SK-N-SH (cell line): ENCODE measurements at regions not wholly inside any gene's neighbourhood (a gene's known extent, or its start where the extent isn't known, plus 50 kb on each side); places are given as distances from the start of the nearest gene placed in this dataset.
"Not testable (repeated sequence)": the region's sequence is repeated elsewhere in the genome, so short reads cannot be mapped to it uniquely, and the experiment has no call there.

Experiments
- CTCF ChIA-PET: fragments of 300-600, 350-600 bp; formaldehyde crosslinking; extraction: SDS; loops from one replicate; lab custom pipeline; 2021; lab: Yijun Ruan, JAX
- POLR2A ChIA-PET: fragments of 350-600 bp; sonication (Branson Sonifier 250); formaldehyde crosslinking; extraction: SDS; loops from one replicate; lab custom pipeline; 2020; ENCODE audit warnings: antibody characterized with exemption, inconsistent platforms; lab: Yijun Ruan, JAX
- DNase-seq: peaks from one replicate; pipeline ENCODE4 v3.0.0; 2012
- H2AFZ ChIP-seq: fragments of 200-600 bp; sonication (generic); 2 replicates; pipeline ENCODE4 v1.8.1; 2016; ENCODE audit warnings: antibody characterized with exemption, mild to moderate bottlenecking, low read depth
- H3F3A ChIP-seq: fragments of 200-600 bp; sonication (generic); replicated peaks from 2 replicates; pipeline ENCODE3; 2016; ENCODE audit warnings: antibody characterized with exemption, mild to moderate bottlenecking; ENCODE audit not compliant: insufficient read depth
- H3K27ac ChIP-seq, 2 experiments: fragments of 200-500 bp in 1 of 2; fragments of 200-600 bp in 1 of 2; sonication (Bioruptor generic) in 1 of 2; sonication (generic), shearing (Covaris generic) in 1 of 2; 2 replicates each; pipeline versions ENCODE4 v1.5.1 to v1.6.1; 2014 to 2016; ENCODE audit warnings: low read depth in 2 of 2, inconsistent platforms in 1 of 2, low read length in 1 of 2, mild to moderate bottlenecking in 1 of 2, mixed read lengths in 1 of 2
- H3K27me3 ChIP-seq: fragments of 200-600 bp; sonication (generic), shearing (Covaris generic); 2 replicates; pipeline ENCODE4 v1.6.1; 2016; ENCODE audit warnings: mixed run types; ENCODE audit not compliant: insufficient read depth
- H3K36me3 ChIP-seq, 2 experiments: fragments of 200-500 bp in 1 of 2; fragments of 200-600 bp in 1 of 2; sonication (Bioruptor generic) in 1 of 2; sonication (generic) in 1 of 2; replicated peaks in 1 of 2; 2 replicates each; pipeline versions ENCODE3 to v1.5.1; 2014 to 2016; ENCODE audit warnings: low read length in 1 of 2, mild to moderate bottlenecking in 1 of 2; ENCODE audit not compliant: insufficient read depth in 2 of 2, control insufficient read depth in 1 of 2
- H3K4me1 ChIP-seq, 2 experiments: fragments of 200-500 bp in 1 of 2; fragments of 200-600 bp in 1 of 2; sonication (Bioruptor generic) in 1 of 2; sonication (generic), shearing (Covaris generic) in 1 of 2; 2 replicates each; pipeline versions ENCODE4 v1.5.1 to v1.6.1; 2014 to 2016; ENCODE audit warnings: low read depth in 1 of 2, low read length in 1 of 2, mixed run types in 1 of 2; ENCODE audit not compliant: insufficient read depth in 2 of 2, control insufficient read depth in 1 of 2
- H3K4me2 ChIP-seq: fragments of 200-600 bp; sonication (generic), shearing (Covaris generic); 2 replicates; pipeline ENCODE4 v1.6.1; 2017; ENCODE audit warnings: mixed run types
- H3K4me3 ChIP-seq, 2 experiments: fragments of 200-500 bp in 1 of 2; fragments of 200-600 bp in 1 of 2; sonication (Bioruptor generic) in 1 of 2; sonication (generic), shearing (Covaris generic) in 1 of 2; 2 replicates each; pipeline versions ENCODE4 v1.5.1 to v1.8.1; 2014 to 2016; ENCODE audit warnings: low read depth in 2 of 2, inconsistent platforms in 1 of 2, low read length in 1 of 2, mild to moderate bottlenecking in 1 of 2, mixed read lengths in 1 of 2, moderate library complexity in 1 of 2
- H3K79me2 ChIP-seq: fragments of 200-600 bp; sonication (generic); 2 replicates; pipeline ENCODE4 v1.8.1; 2017; ENCODE audit warnings: mild to moderate bottlenecking; ENCODE audit not compliant: insufficient read depth
- H3K9ac ChIP-seq: fragments of 200-600 bp; sonication (generic); 2 replicates; pipeline ENCODE4 v1.6.1; 2017; ENCODE audit warnings: mixed run types
- H3K9me2 ChIP-seq: fragments of 200-600 bp; sonication (generic); 2 replicates; pipeline ENCODE4 v1.6.1; 2017; ENCODE audit warnings: mixed run types
- H3K9me3 ChIP-seq: fragments of 200-600 bp; sonication (generic); 2 replicates; pipeline ENCODE4 v1.6.1; 2017; ENCODE audit warnings: mixed run types, mild to moderate bottlenecking, moderate library complexity
- H4K20me1 ChIP-seq: fragments of 200-600 bp; sonication (generic); 2 replicates; pipeline ENCODE4 v1.6.1; 2017; ENCODE audit warnings: mild to moderate bottlenecking, mixed run types; ENCODE audit not compliant: insufficient read depth
- EP300 ChIP-seq, 2 experiments: IDR thresholded peaks; 2 replicates each; pipeline versions ENCODE4 v1.4.0 to v1.6.1; 2012; ENCODE audit warnings: borderline replicate concordance in 1 of 2, low read depth in 1 of 2, low read length in 1 of 2
- FOSL2 ChIP-seq: IDR thresholded peaks from 2 replicates; pipeline ENCODE4 v1.4.0; 2012; ENCODE audit warnings: low read depth, mild to moderate bottlenecking, moderate library complexity, borderline replicate concordance
- GATA2 ChIP-seq: sonication (generic); formaldehyde crosslinking; IDR thresholded peaks from 2 replicates; pipeline ENCODE4 v1.5.0; 2020; ENCODE audit warnings: mild to moderate bottlenecking, missing genetic modification reagents
- JUND ChIP-seq: IDR thresholded peaks from 2 replicates; pipeline ENCODE4 v1.4.0; 2012
- MEF2A ChIP-seq: IDR thresholded peaks from 2 replicates; pipeline ENCODE4 v1.4.0; 2012; ENCODE audit warnings: low read depth, borderline replicate concordance
- MXI1 ChIP-seq: IDR thresholded peaks from 2 replicates; pipeline ENCODE4 v1.6.1; 2012; ENCODE audit warnings: mild to moderate bottlenecking, low read depth, low read length, improper control_type of control experiment
- NRF1 ChIP-seq: IDR thresholded peaks from 2 replicates; pipeline ENCODE4 v1.6.1; 2012; ENCODE audit warnings: low read depth, mild to moderate bottlenecking, low read length
- RCOR1 ChIP-seq: fragments of 150-350 bp; IDR thresholded peaks from 2 replicates; pipeline ENCODE4 v1.6.1; 2017; ENCODE audit warnings: antibody characterized with exemption, low read length
- TAF1 ChIP-seq: IDR thresholded peaks from 2 replicates; pipeline ENCODE4 v1.6.1; 2012; ENCODE audit warnings: low read depth, mild to moderate bottlenecking, low read length, moderate library complexity, borderline replicate concordance
- TCF12 ChIP-seq: IDR thresholded peaks from 2 replicates; pipeline ENCODE4 v1.4.0; 2012
- YY1 ChIP-seq: IDR thresholded peaks from 2 replicates; pipeline ENCODE4 v1.4.0; 2012; ENCODE audit warnings: low read depth, mild to moderate bottlenecking
- WGBS: methylation state at CpG from one replicate; pipeline ENCODE4 v1.1.6; 2017; ENCODE audit warnings: low lambda C conversion rate; 5-methylcytosine and 5-hydroxymethylcytosine counted together
- TF ChIP-seq, protein P1 (sequence below): IDR thresholded peaks from 2 replicates; pipeline ENCODE4 v1.4.0; 2012; ENCODE audit warnings: low read depth, borderline replicate concordance
- TF ChIP-seq, protein P2 (sequence below): fragments of 150-350 bp; IDR thresholded peaks from 2 replicates; pipeline ENCODE4 v1.6.1; 2017; ENCODE audit warnings: antibody characterized with exemption, low read length, low read depth, borderline replicate concordance
- TF ChIP-seq, protein P3 (sequence below): IDR thresholded peaks from 2 replicates; pipeline ENCODE4 v1.4.0; 2012; ENCODE audit warnings: low read depth
- TF ChIP-seq, protein P4 (sequence below): IDR thresholded peaks from 2 replicates; pipeline ENCODE4 v1.6.1; 2012; ENCODE audit warnings: mild to moderate bottlenecking, low read depth, low read length, moderate library complexity

DNA sequence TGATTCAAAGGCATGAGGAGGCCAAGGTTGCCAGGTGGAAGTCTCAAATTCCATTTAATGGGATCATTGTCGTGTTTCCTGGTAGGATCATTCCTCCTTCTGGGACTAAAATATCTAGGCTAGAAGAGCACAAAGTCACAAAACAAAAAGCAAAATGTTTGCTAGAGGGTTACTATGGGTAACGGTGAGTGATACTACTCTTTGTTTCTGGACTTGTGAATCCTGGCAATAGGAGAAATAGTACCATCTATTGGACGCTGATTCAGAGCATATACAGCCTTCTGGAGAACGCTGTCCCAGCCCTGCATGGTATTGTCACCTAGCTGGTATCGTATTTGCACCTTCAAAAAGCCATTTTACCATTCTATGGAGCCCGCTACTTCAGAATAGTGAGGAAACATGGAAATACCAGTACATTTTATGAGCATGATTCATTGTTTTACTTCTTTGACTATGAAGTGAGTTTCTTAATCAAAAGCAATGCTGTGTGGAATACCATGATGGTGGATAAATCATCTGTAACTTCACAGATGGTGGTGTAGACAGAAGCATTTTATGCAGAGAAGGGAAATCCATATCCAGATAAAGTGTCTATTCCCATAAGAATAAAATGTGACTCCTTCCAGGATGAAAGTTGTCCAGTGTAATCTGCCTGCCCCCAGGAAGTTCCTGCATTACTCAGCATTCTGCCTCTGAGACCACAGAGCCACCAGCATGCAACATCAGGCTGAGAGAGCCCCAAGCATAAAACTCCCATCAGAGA lies 361.0 kb downstream of the ETV1 start:
- WGBS, result 51% methylated on average over 6 of the region's 6 CpGs
- Histone ChIP-seq H3K36me3 (no peaks in the 10 kb centered on the region), H4K20me1 (no peaks in the 10 kb centered on the region), H3K4me3 (no peak overlapping the region), H3K79me2 (no peaks in the 10 kb centered on the region), H3K4me1 (no peaks in the 10 kb centered on the region), H3K9me2 (no peaks in the 10 kb centered on the region), H3K4me2 (no peak overlapping the region), H3K9ac (no peak overlapping the region), H3F3A (no peaks in the 10 kb centered on the region), H3K9me3 (no peaks in the 10 kb centered on the region), H2AFZ (no peak overlapping the region), H3K27ac (no peak overlapping the region), H3K27me3 (no peaks in the 10 kb centered on the region)
- CTCF ChIA-PET, result no interaction called here
- TF ChIP-seq RCOR1 (no peak), MXI1 (no peak), FOSL2 (no peak), MEF2A (no peak), YY1 (no peak), NRF1 (no peak), GATA2 (no peak), JUND (no peak), EP300 (IDR thresholded peaks at IDR 0.05; ENCODE audit: borderline replicate concordance in 1 of 2, low read depth in 1 of 2, low read length in 1 of 2) (no peak), TAF1 (no peak), TCF12 (no peak)
- TF ChIP-seq, protein P1, sequence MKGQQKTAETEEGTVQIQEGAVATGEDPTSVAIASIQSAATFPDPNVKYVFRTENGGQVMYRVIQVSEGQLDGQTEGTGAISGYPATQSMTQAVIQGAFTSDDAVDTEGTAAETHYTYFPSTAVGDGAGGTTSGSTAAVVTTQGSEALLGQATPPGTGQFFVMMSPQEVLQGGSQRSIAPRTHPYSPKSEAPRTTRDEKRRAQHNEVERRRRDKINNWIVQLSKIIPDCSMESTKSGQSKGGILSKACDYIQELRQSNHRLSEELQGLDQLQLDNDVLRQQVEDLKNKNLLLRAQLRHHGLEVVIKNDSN, result no peak
- TF ChIP-seq, protein P2, sequence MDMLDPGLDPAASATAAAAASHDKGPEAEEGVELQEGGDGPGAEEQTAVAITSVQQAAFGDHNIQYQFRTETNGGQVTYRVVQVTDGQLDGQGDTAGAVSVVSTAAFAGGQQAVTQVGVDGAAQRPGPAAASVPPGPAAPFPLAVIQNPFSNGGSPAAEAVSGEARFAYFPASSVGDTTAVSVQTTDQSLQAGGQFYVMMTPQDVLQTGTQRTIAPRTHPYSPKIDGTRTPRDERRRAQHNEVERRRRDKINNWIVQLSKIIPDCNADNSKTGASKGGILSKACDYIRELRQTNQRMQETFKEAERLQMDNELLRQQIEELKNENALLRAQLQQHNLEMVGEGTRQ, result no peak
- TF ChIP-seq, protein P3, sequence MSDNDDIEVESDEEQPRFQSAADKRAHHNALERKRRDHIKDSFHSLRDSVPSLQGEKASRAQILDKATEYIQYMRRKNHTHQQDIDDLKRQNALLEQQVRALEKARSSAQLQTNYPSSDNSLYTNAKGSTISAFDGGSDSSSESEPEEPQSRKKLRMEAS, result no peak
- TF ChIP-seq, protein P4, sequence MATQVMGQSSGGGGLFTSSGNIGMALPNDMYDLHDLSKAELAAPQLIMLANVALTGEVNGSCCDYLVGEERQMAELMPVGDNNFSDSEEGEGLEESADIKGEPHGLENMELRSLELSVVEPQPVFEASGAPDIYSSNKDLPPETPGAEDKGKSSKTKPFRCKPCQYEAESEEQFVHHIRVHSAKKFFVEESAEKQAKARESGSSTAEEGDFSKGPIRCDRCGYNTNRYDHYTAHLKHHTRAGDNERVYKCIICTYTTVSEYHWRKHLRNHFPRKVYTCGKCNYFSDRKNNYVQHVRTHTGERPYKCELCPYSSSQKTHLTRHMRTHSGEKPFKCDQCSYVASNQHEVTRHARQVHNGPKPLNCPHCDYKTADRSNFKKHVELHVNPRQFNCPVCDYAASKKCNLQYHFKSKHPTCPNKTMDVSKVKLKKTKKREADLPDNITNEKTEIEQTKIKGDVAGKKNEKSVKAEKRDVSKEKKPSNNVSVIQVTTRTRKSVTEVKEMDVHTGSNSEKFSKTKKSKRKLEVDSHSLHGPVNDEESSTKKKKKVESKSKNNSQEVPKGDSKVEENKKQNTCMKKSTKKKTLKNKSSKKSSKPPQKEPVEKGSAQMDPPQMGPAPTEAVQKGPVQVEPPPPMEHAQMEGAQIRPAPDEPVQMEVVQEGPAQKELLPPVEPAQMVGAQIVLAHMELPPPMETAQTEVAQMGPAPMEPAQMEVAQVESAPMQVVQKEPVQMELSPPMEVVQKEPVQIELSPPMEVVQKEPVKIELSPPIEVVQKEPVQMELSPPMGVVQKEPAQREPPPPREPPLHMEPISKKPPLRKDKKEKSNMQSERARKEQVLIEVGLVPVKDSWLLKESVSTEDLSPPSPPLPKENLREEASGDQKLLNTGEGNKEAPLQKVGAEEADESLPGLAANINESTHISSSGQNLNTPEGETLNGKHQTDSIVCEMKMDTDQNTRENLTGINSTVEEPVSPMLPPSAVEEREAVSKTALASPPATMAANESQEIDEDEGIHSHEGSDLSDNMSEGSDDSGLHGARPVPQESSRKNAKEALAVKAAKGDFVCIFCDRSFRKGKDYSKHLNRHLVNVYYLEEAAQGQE, result no peak
- no peak for DNase-seq
- POLR2A ChIA-PET, result no interaction called here

DNA sequence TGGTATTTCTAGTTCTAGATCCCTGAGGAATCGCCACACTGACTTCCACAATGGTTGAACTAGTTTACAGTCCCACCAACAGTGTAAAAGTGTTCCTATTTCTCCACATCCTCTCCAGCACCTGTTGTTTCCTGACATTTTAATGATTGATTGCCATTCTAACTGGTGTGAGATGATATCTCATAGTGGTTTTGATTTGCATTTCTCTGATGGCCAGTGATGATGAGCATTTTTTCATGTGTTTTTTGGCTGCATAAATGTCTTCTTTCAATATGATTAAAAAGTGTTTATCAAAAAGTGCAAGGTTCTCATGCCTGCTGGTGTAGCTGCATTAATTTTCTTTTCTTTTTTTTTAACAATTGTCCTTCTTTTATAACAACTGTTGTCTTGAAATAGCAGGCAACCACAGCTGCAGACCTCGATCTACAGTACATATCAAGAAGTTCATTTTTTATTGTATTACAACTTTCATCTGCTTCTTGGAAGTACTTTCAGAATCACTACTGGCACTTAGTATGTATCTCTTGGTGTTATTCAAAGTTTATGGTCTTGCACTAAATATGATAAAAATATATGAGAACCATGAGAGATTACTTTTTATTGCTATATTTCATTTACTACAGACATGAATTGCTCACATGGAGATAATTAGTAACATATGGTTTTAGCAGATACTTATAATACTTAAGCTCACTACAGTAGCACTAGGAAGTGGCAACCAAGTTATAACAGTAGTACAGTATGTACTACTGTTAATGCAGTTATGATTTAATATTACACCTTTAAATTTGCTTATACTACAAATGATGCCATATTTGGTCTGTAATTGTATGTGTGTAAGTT lies 358.0 kb downstream of the ETV1 start:
- H3K36me3 ChIP-seq, H4K20me1 ChIP-seq: not testable (repeated sequence)

More for the DNA sequence above, 358.0 kb downstream of the ETV1 start:
- 18% methylated on average over 2 of the region's 2 CpGs for whole genome bisulfite sequencing
- H3K27ac ChIP-seq, H3K9me3 ChIP-seq, H3K4me1 ChIP-seq, H3F3A ChIP-seq, DNase-seq, H3K9ac ChIP-seq, POLR2A ChIA-PET, H3K9me2 ChIP-seq, H3K4me2 ChIP-seq, H2AFZ ChIP-seq, H3K27me3 ChIP-seq, H3K4me3 ChIP-seq, H3K79me2 ChIP-seq: not testable (repeated sequence)
- CTCF ChIA-PET, result interaction anchor here (0.6 to 0.7 kb wide), 2 partner anchors 239 to 1059 kb away, joined by 3 to 5 read pairs; no protein-coding TSS in a partner anchor
